ENCODE measurements at regions not wholly inside any gene's neighbourhood (a gene's known extent, or its start where the extent isn't known, plus 50 kb on each side); places are given as distances from the start of the nearest gene placed in this dataset.

DNA sequence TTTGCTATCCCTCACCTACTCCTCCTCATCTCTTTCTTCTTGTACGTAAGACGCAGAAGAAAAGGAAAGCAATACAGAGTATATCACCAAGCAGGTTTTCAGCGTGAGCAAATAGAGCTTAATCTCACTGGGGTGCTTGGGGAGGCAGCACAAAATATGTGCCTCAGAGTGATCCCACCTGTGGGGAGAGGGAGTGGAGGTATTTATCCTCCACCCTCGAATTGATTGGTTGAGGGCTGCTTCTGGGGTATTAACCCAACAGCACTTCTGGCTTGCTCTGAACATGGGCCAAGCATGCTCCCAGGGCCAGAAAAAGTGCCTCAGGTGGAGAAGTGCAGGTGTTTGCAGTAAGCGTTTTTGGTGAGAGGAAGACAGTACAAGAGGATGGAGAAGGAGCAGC, 78.5 kb upstream of the EYA2 start:
- Histone ChIP-seq H3K36me3 (no peaks in the 10 kb centered on the region), H3K27ac (no peak overlapping the region), H3K27me3 (peaks cover 76% of the 10 kb centered on the region), H3K4me1 (ENCODE audit: control insufficient read depth in 1 of 2, insufficient read depth in 1 of 2, low read depth in 1 of 2, low read length in 1 of 2) (no peaks in the 10 kb centered on the region), H3K4me3 (ENCODE audit: low read depth in 1 of 2, low read length in 1 of 2) (no peak overlapping the region), H3K9me3 (no peaks in the 10 kb centered on the region)
- TF ChIP-seq, protein P1, sequence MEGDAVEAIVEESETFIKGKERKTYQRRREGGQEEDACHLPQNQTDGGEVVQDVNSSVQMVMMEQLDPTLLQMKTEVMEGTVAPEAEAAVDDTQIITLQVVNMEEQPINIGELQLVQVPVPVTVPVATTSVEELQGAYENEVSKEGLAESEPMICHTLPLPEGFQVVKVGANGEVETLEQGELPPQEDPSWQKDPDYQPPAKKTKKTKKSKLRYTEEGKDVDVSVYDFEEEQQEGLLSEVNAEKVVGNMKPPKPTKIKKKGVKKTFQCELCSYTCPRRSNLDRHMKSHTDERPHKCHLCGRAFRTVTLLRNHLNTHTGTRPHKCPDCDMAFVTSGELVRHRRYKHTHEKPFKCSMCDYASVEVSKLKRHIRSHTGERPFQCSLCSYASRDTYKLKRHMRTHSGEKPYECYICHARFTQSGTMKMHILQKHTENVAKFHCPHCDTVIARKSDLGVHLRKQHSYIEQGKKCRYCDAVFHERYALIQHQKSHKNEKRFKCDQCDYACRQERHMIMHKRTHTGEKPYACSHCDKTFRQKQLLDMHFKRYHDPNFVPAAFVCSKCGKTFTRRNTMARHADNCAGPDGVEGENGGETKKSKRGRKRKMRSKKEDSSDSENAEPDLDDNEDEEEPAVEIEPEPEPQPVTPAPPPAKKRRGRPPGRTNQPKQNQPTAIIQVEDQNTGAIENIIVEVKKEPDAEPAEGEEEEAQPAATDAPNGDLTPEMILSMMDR (IDR thresholded peaks at IDR 0.05), result no peak

DNA sequence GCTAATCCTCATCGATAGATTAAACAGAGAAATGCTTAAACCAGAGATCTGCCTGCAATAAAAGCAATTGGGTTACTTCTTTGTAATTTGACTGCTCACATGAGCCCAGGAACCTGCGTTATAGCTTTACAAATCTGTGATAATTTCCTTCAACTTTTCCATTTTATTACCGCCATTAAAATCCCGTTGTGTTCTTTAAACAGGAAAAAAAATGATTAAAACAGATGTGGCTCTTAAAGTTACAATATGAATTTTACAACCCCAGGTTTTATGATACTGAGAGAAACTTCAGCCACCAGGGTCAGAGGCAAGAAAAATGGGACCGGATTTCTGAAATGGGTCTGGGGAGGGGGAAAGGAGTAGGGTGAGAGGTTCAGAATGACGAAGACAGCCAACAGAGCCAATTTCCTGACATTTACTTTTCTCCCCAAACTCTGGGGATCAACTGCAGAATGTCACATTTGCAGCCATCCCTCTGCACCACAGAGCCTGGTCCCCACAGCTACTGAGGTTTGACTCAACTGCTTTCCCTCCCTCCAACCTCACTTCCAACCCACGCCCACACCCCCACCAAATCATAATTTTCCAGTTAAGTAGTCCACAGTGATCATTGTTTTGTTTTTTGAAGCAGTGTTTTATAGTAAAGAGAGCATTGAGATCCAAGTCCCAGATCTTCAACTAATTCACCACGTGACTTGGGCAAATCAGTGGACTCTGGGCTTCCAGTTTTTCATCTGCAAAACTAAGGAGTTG, 77.6 kb upstream of the EYA2 start:
- H3K27ac ChIP-seq, result no peak overlapping the region
- no peak overlapping the region for H3K4me3 ChIP-seq (ENCODE audit: low read depth in 1 of 2, low read length in 1 of 2)
- TF ChIP-seq, protein P1 (IDR thresholded peaks at IDR 0.05), result no peak
- H3K4me1 ChIP-seq (ENCODE audit: control insufficient read depth in 1 of 2, insufficient read depth in 1 of 2, low read depth in 1 of 2, low read length in 1 of 2), result no peaks in the 10 kb centered on the region
- H3K9me3 ChIP-seq, result no peaks in the 10 kb centered on the region
- H3K27me3 ChIP-seq, result peaks cover 68% of the 10 kb centered on the region
- H3K36me3 ChIP-seq, result no peaks in the 10 kb centered on the region

DNA sequence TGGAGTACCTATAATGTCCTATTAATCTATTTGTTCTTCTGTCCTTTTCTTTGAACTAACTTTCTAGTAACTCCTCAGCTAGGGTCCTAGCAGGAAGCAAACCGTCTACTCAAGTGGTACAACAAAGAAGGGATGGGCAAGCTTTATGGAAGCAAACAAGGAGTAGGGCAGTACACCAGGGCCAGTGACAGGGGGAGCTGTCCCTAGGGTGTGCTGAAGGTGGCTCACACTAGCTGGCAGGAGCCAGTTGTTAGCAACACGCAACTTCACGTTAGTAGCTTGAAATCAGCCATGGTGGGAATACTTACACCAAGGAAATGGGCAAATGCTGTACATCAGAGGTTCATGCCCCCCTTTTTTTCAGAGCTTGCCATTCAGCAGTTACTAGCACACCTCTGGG, 74.0 kb upstream of the EYA2 start:
- Histone ChIP-seq H3K36me3 (no peaks in the 10 kb centered on the region), H3K27ac (no peak overlapping the region), H3K4me3 (ENCODE audit: low read depth in 1 of 2, low read length in 1 of 2) (no peak overlapping the region), H3K4me1 (ENCODE audit: control insufficient read depth in 1 of 2, insufficient read depth in 1 of 2, low read depth in 1 of 2, low read length in 1 of 2) (no peaks in the 10 kb centered on the region), H3K9me3 (no peaks in the 10 kb centered on the region), H3K27me3 (peaks cover 46% of the 10 kb centered on the region)
- TF ChIP-seq, protein P1 (IDR thresholded peaks at IDR 0.05), result no peak

DNA sequence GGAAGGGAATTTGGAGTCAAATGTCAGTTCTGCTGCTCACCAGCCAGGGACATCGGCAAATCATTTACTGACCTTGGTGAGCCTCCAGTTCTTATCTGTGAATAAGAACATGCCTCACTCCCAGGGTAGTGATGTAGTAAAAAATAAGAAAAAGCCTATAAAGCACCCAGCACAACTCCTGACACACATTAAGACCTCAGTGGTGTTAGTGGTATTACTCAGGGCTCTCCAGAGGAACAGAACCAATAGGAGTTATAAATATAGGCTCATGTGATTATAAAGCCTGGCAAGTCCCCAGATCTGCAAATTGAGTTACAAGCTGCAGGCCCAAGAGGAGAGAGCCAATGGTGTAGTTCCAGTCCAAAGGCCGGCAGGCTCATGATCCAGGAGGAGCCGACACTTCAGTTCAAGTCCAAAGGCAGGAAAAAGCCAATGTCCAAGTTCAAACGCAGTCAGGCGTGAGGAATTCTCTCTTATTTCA, 71.3 kb upstream of the EYA2 start:
- H3K27ac ChIP-seq, result no peak overlapping the region
- no peaks in the 10 kb centered on the region for H3K4me1 ChIP-seq (ENCODE audit: control insufficient read depth in 1 of 2, insufficient read depth in 1 of 2, low read depth in 1 of 2, low read length in 1 of 2)
- TF ChIP-seq, protein P1 (IDR thresholded peaks at IDR 0.05), result no peak
- no peaks in the 10 kb centered on the region for H3K36me3 ChIP-seq
- H3K27me3 ChIP-seq, result peaks cover 31% of the 10 kb centered on the region
- no peaks in the 10 kb centered on the region for H3K9me3 ChIP-seq
- H3K4me3 ChIP-seq (ENCODE audit: low read depth in 1 of 2, low read length in 1 of 2), result no peak overlapping the region

DNA sequence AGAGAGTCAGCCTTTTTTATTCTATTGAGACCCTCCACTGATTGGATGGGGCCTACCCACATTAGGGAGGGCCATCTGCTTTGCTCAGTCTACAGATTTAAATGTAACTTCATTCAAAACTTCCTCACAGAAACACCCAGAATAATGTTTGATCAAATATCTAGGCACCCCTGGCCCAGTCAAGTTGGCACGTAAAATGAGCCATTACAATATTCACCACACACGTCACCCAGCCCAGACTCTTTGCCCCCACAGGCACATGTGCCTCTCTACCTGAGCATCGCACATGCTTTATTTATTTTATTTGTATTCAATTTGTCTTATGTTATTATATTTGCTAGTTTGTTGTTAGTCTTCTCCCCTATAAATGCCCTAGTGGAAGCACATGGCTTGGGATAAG, 70.9 kb upstream of the EYA2 start:
- no peak overlapping the region for H3K27ac ChIP-seq
- H3K36me3 ChIP-seq, result no peaks in the 10 kb centered on the region
- H3K9me3 ChIP-seq, result no peaks in the 10 kb centered on the region
- no peak overlapping the region for H3K4me3 ChIP-seq (ENCODE audit: low read depth in 1 of 2, low read length in 1 of 2)
- TF ChIP-seq, protein P1 (IDR thresholded peaks at IDR 0.05), result no peak
- peaks cover 31% of the 10 kb centered on the region for H3K27me3 ChIP-seq
- no peaks in the 10 kb centered on the region for H3K4me1 ChIP-seq (ENCODE audit: control insufficient read depth in 1 of 2, insufficient read depth in 1 of 2, low read depth in 1 of 2, low read length in 1 of 2)

Data from neutrophil (primary cell).